Uterus (tissue), 3 donors: ENCODE measurements at regions not wholly inside any gene's neighbourhood (a gene's known extent, or its start where the extent isn't known, plus 50 kb on each side); places are given as distances from the start of the nearest gene placed in this dataset.

ENCODE experiments used
- DNase-seq, 2 donors: peaks; one replicate each; pipeline ENCODE4 v3.0.0-alpha.2; 2019 to 2020
- H3K27ac ChIP-seq, 2 donors: fragments of 200-600 bp; sonication (generic); 1 replicate in 1 of 2; 2 replicates in 1 of 2; pipeline ENCODE4 v1.5.1; 2016 to 2018
- H3K27me3 ChIP-seq, 2 donors: fragments of 200-600 bp; sonication (generic); one replicate each; pipeline ENCODE4 v1.5.1; 2018 to 2019; ENCODE audit warnings: control low read depth in 1 of 2
- H3K36me3 ChIP-seq, 2 donors: fragments of 200-600 bp; sonication (generic); one replicate each; pipeline ENCODE4 v1.5.1; 2019; ENCODE audit warnings: control low read depth in 1 of 2
- H3K4me1 ChIP-seq, 2 donors: fragments of 200-600 bp; sonication (generic); one replicate each; pipeline ENCODE4 v1.5.1; 2018 to 2019; ENCODE audit warnings: control low read depth in 1 of 2
- H3K4me3 ChIP-seq, 2 donors: fragments of 200-600 bp; sonication (generic); 1 replicate in 1 of 2; 2 replicates in 1 of 2; pipeline ENCODE4 v1.5.1; 2018 to 2019; ENCODE audit warnings: mild to moderate bottlenecking in 1 of 2
- H3K9me3 ChIP-seq, 2 donors: fragments of 200-600 bp; sonication (generic); one replicate each; pipeline ENCODE4 v1.5.1; 2019; ENCODE audit warnings: control low read depth in 1 of 2
- CTCF ChIP-seq, 4 experiments: fragments of 200-600 bp in 2 of 4; fragments of 450-650 bp in 2 of 4; sonication (generic) in 2 of 4; IDR thresholded peaks; one replicate each; pipeline ENCODE4 v1.5.1; 2016 to 2019; ENCODE audit warnings: antibody characterized with exemption in 4 of 4, mild to moderate bottlenecking in 2 of 4, moderate library complexity in 1 of 4
- POLR2A ChIP-seq, 2 donors: fragments of 450-650 bp; IDR thresholded peaks; one replicate each; pipeline ENCODE4 v1.6.1; 2016; ENCODE audit warnings: antibody characterized with exemption in 2 of 2, mild to moderate bottlenecking in 1 of 2, moderate library complexity in 1 of 2
- intact Hi-C: fragments of 100-400 bp; cut with DNase I; formaldehyde crosslinking; loops from one replicate; pipeline ENCODE4 v1.15.1; 2023; ENCODE audit warnings: low total_unique reads
- donor health status: DM: yes; HTN: yes; CAD: no.

GRCh38 chr3:176412771-176413170, 784.5 kb downstream of the TBL1XR1 start:
- H3K4me3 ChIP-seq = no peak overlapping the region
- no peaks in the 10 kb centered on the region for H3K27me3 ChIP-seq
- no peak for DNase-seq
- H3K4me1 ChIP-seq = no peaks in the 10 kb centered on the region
- intact Hi-C loops = no loop called here
- H3K9me3 ChIP-seq = no peaks in the 10 kb centered on the region
- H3K27ac ChIP-seq = no peak overlapping the region
- H3K36me3 ChIP-seq = no peaks in the 10 kb centered on the region
- TF ChIP-seq POLR2A (IDR thresholded peaks at IDR 0.05) (no peak), CTCF (IDR thresholded peaks at IDR 0.05) (no peak)

- Histone ChIP-seq H3K9me3 (no peaks in the 10 kb centered on the region), H3K27ac (no peak overlapping the region), H3K4me1 (no peaks in the 10 kb centered on the region), H3K36me3 (no peaks in the 10 kb centered on the region), H3K27me3 (no peaks in the 10 kb centered on the region), H3K4me3 (no peak overlapping the region)
- TF ChIP-seq CTCF (IDR thresholded peaks at IDR 0.05) = no peak
- no peak for TF ChIP-seq POLR2A (IDR thresholded peaks at IDR 0.05)
- DNase-seq = no peak
- intact Hi-C loops = no loop called here
These were observed 793.8 kb downstream of the TBL1XR1 start for GRCh38 chr3:176403531-176403930.

GRCh38 chr3:176401211-176401610, 796.1 kb downstream of the TBL1XR1 start:
- TF ChIP-seq POLR2A (IDR thresholded peaks at IDR 0.05) (no peak), CTCF (IDR thresholded peaks at IDR 0.05) (no peak)
- no peak for DNase-seq
- Histone ChIP-seq H3K36me3 (no peaks in the 10 kb centered on the region), H3K27ac (no peak overlapping the region), H3K27me3 (no peaks in the 10 kb centered on the region), H3K4me3 (no peak overlapping the region), H3K9me3 (no peaks in the 10 kb centered on the region), H3K4me1 (no peaks in the 10 kb centered on the region)
- intact Hi-C loops = no loop called here

- Histone ChIP-seq H3K4me1 (no peaks in the 10 kb centered on the region), H3K27ac (no peak overlapping the region), H3K4me3 (no peak overlapping the region), H3K9me3 (no peaks in the 10 kb centered on the region), H3K36me3 (no peaks in the 10 kb centered on the region), H3K27me3 (no peaks in the 10 kb centered on the region)
- intact Hi-C loops = no loop called here
- TF ChIP-seq POLR2A (IDR thresholded peaks at IDR 0.05) (no peak), CTCF (IDR thresholded peaks at IDR 0.05) (no peak)
- no peak for DNase-seq
These were observed 798.1 kb downstream of the TBL1XR1 start for GRCh38 chr3:176399193-176399592.

- Histone ChIP-seq H3K36me3 (no peaks in the 10 kb centered on the region), H3K27me3 (no peaks in the 10 kb centered on the region), H3K4me3 (no peak overlapping the region), H3K9me3 (no peaks in the 10 kb centered on the region), H3K27ac (no peak overlapping the region), H3K4me1 (no peaks in the 10 kb centered on the region)
- intact Hi-C loops = no loop called here
- DNase-seq = no peak
- TF ChIP-seq CTCF (IDR thresholded peaks at IDR 0.05) (no peak), POLR2A (IDR thresholded peaks at IDR 0.05) (no peak)
These were observed 802.0 kb downstream of the TBL1XR1 start for GRCh38 chr3:176395240-176395639.
